ENCODE measurements at regions not wholly inside any gene's neighbourhood (a gene's known extent, or its start where the extent isn't known, plus 50 kb on each side); places are given as distances from the start of the nearest gene placed in this dataset.

- TF ChIP-seq EZH2 (IDR thresholded peaks at IDR 0.05) (no peak), TCF7L2 (IDR thresholded peaks at IDR 0.05; ENCODE audit: borderline replicate concordance, extremely low read depth, insufficient read depth, insufficient read length) (no peak), ZBTB33 (IDR thresholded peaks at IDR 0.05; ENCODE audit: extremely low read depth, insufficient replicate concordance, low read length) (no peak), CTCF (IDR thresholded peaks at IDR 0.05 in 2 of 3, conservative IDR thresholded peaks at IDR 0.05 in 1 of 3; ENCODE audit: borderline replicate concordance in 1 of 3, insufficient read depth in 1 of 3, low read depth in 2 of 3, low read length in 2 of 3) (no peak), ELF1 (IDR thresholded peaks at IDR 0.05; ENCODE audit: borderline replicate concordance, low read depth) (no peak), ZNF274 (IDR thresholded peaks at IDR 0.05; ENCODE audit: low read depth, low read length) (no peak), FOSL1 (IDR thresholded peaks at IDR 0.05; ENCODE audit: low read depth) (no peak), POLR2A (IDR thresholded peaks at IDR 0.05; ENCODE audit: borderline replicate concordance, extremely low read depth, insufficient read depth, insufficient read length) (no peak)
Observed at GRCh38 chr1:234965111-234965510, 163.5 kb downstream of the TOMM20 start.
